Ovary (tissue), 7 donors: ENCODE measurements at regions not wholly inside any gene's neighbourhood (a gene's known extent, or its start where the extent isn't known, plus 50 kb on each side); places are given as distances from the start of the nearest gene placed in this dataset.

Experiments used
- DNase-seq, 5 donors: peaks; one replicate each; pipeline ENCODE4 v3.0.0-alpha.2; 2019 to 2020
- H3K27ac ChIP-seq, 2 donors: fragments of 200-600 bp; one replicate each; pipeline versions ENCODE4 v1.5.1 to v1.8.0; 2019 to 2022
- H3K27me3 ChIP-seq: fragments of 200-600 bp; one replicate; pipeline ENCODE4 v1.8.0; 2022
- H3K36me3 ChIP-seq: fragments of 200-600 bp; sonication (generic); one replicate; pipeline ENCODE4 v1.5.1; 2019
- H3K4me1 ChIP-seq: one replicate; pipeline ENCODE4 v1.8.1; 2013; ENCODE audit warnings: mild to moderate bottlenecking, moderate library complexity; ENCODE audit not compliant: insufficient read depth
- H3K4me3 ChIP-seq: fragments of 200-600 bp; sonication (generic); one replicate; pipeline ENCODE4 v1.5.1; 2017
- H3K9me3 ChIP-seq, 2 donors: fragments of 200-600 bp in 1 of 2; sonication (generic) in 1 of 2; one replicate each; pipeline versions ENCODE4 v1.5.1 to v1.8.1; 2013 to 2019; ENCODE audit warnings: mild to moderate bottlenecking in 1 of 2, moderate library complexity in 1 of 2
- CTCF ChIP-seq, 3 donors: fragments of 450-650 bp in 2 of 3; fragments of 200-600 bp in 1 of 3; IDR thresholded peaks; one replicate each; pipeline versions ENCODE4 v1.5.1 to v1.8.0; 2016 to 2022; ENCODE audit warnings: antibody characterized with exemption in 3 of 3, mild to moderate bottlenecking in 1 of 3
- EP300 ChIP-seq: sonication (generic); formaldehyde crosslinking; IDR thresholded peaks from one replicate; pipeline ENCODE4 v1.6.1; 2017; ENCODE audit warnings: antibody characterized with exemption
- POLR2A ChIP-seq: fragments of 450-650 bp; IDR thresholded peaks from one replicate; pipeline ENCODE4 v1.6.1; 2017; ENCODE audit warnings: antibody characterized with exemption, mild to moderate bottlenecking, moderate library complexity
- WGBS, 3 donors: extraction: QIAGEN DNeasy Blood & Tissue Kit in 1 of 3; methylation state at CpG; one replicate each; pipeline versions ENCODE4 v1.1.5 to v1.1.7; 2013 to 2017; 5-methylcytosine and 5-hydroxymethylcytosine counted together
- intact Hi-C, 4 donors: fragments of 100-400 bp; cut with DNase I; formaldehyde crosslinking; loops; one replicate each; pipeline versions ENCODE4 v1.11.0 to v1.15.1; 2022 to 2023
- donor health status: DM: no; HTN: no; CAD: no; lungs with moderate emphysema.
- donor health status: DM: no; HTN: no; CAD: no.
- donor health status: Bipolar disorder and iron deficiency.
- donor health status: DM: no; HTN: no; CAD: no.
- donor health status: DM: yes; HTN: yes; CAD: no.

DNA sequence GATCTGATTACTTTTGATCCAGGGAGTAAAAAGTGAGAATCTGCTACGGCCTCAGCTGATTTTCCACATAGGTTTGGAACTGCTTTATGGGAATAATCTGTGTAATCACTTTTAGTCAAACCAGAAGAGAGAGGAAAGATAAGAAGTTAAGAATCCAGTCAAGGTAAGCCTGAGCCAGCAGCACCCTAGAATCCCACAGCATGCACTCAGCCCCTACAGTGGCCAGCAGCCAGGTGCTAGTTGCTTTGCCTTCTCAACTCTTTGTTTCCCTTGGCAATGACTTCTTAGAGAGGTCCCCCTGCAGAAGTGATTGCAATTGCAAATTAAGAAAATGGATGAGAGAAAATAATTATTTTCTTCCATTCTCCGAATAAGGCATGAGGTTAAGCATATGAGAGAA is 59.7 kb upstream of the TMED7 start:
- H3K9me3 ChIP-seq = no peaks in the 10 kb centered on the region
- intact Hi-C loops = no loop called here
- H3K4me1 ChIP-seq = peaks cover 5% of the 10 kb centered on the region
- WGBS, 3 donors = 4 to 15% (median 8%) methylated on average over 2 of the region's 2 CpGs
- no peak for DNase-seq
- H3K27me3 ChIP-seq = no peaks in the 10 kb centered on the region
- no peaks in the 10 kb centered on the region for H3K36me3 ChIP-seq
- TF ChIP-seq EP300 (no peak), CTCF (IDR thresholded peaks at IDR 0.05) (no peak)
- no peak overlapping the region for H3K27ac ChIP-seq
- no peak overlapping the region for H3K4me3 ChIP-seq

DNA sequence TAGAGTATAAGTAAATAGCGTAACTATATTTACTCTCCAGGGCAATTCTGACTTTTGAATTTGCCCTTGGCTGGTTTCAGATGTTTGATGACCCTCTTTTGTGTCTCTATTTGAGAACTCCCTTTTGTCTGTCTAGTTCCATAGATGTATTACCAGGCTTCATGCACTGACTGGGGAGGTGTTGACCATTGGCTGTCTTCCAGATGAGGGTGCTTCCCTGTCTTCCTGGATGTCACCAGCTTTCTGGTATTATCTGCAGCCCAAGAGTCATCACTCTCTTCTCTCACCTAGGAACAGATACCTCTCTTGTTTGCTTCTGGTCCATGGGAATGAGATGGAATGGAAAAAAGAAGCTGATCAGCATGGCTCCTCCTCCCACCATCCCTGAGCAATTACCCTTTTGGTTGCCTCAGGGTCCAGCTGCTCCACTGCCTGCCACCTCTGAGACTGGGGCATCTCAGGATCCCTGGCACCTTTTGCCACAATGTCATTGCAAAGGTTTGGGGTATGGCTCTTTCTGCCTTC is 58.7 kb upstream of the TMED7 start:
- Histone ChIP-seq H3K4me1 (peaks cover 5% of the 10 kb centered on the region), H3K9me3 (no peaks in the 10 kb centered on the region), H3K27ac (no peak overlapping the region), H3K4me3 (no peak overlapping the region), H3K36me3 (no peaks in the 10 kb centered on the region), H3K27me3 (no peaks in the 10 kb centered on the region)
- no peak for TF ChIP-seq POLR2A
- TF ChIP-seq EP300 = no peak
- no peak for TF ChIP-seq CTCF (IDR thresholded peaks at IDR 0.05)
- intact Hi-C loops = no loop called here
- DNase-seq = no peak
- 96 to 100% (median 98%) methylated on average over 1 of the region's 1 CpG for WGBS, 3 donors

- 92 to 100% (median 95%) methylated on average over 1 of the region's 1 CpG for WGBS, 3 donors
- intact Hi-C loops = no loop called here
- Histone ChIP-seq H3K4me3 (no peak overlapping the region), H3K27me3 (no peaks in the 10 kb centered on the region), H3K9me3 (no peaks in the 10 kb centered on the region), H3K36me3 (no peaks in the 10 kb centered on the region), H3K27ac (no peak overlapping the region), H3K4me1 (peaks cover 5% of the 10 kb centered on the region)
- DNase-seq = no peak
- TF ChIP-seq EP300 (no peak), CTCF (IDR thresholded peaks at IDR 0.05) (no peak), POLR2A (no peak)
Measured at GRCh38 chr5:115683081-115683480, 57.2 kb upstream of the TMED7 start.
